ENCODE measurements at regions not wholly inside any gene's neighbourhood (a gene's known extent, or its start where the extent isn't known, plus 50 kb on each side); places are given as distances from the start of the nearest gene placed in this dataset.
"Not testable (repeated sequence)": the region's sequence is repeated elsewhere in the genome, so short reads cannot be mapped to it uniquely, and the experiment has no call there.

- intact Hi-C loops (cut with DNase I) = no loop called here
- DNase-seq (ENCODE audit: low spot score) = no peak
These were observed 180.6 kb upstream of the CAND1 start for GRCh38 chr12:67088401-67089118.

GRCh38 chr12:67091204-67091603, 178.0 kb upstream of the CAND1 start:
- intact Hi-C loops (cut with DNase I) = loop anchor here in 1 of 2 donors (10.0 kb wide), 1 partner anchor 76 kb away; no protein-coding TSS in a partner anchor
- no peak for DNase-seq (ENCODE audit: low spot score)

GRCh38 chr12:67091678-67092077, 177.5 kb upstream of the CAND1 start:
- DNase-seq (ENCODE audit: low spot score) = no peak
- intact Hi-C loops (cut with DNase I) = loop anchor here in 1 of 2 donors (10.0 kb wide), 1 partner anchor 77 kb away; no protein-coding TSS in a partner anchor

GRCh38 chr12:67092934-67093333, 176.2 kb upstream of the CAND1 start:
- DNase-seq (ENCODE audit: low spot score) = not testable (repeated sequence)
- intact Hi-C loops (cut with DNase I) = loop anchor here in 1 of 2 donors (10.0 kb wide), 1 partner anchor 78 kb away; no protein-coding TSS in a partner anchor

- DNase-seq (ENCODE audit: low spot score) = no peak
- intact Hi-C loops (cut with DNase I) = loop anchor here in 1 of 2 donors (10.0 kb wide), 1 partner anchor 82 kb away; no protein-coding TSS in a partner anchor
These were observed 172.4 kb upstream of the CAND1 start for GRCh38 chr12:67096533-67097318.

- intact Hi-C loops (cut with DNase I) = loop anchor here in 1 of 2 donors (10.0 kb wide), 1 partner anchor 85 kb away; no protein-coding TSS in a partner anchor
These were observed 169.3 kb upstream of the CAND1 start for GRCh38 chr12:67099858-67100257.

GRCh38 chr12:67103521-67103920, 165.6 kb upstream of the CAND1 start:
- intact Hi-C loops (cut with DNase I) = no loop called here

More at GRCh38 chr12:67099858-67100257, 169.3 kb upstream of the CAND1 start:
- no peak for DNase-seq (ENCODE audit: low spot score)

GRCh38 chr12:67107235-67107634, 161.9 kb upstream of the CAND1 start:
- intact Hi-C loops (cut with DNase I) = no loop called here
- no peak for DNase-seq (ENCODE audit: low spot score)

More at GRCh38 chr12:67103521-67103920, 165.6 kb upstream of the CAND1 start:
- DNase-seq (ENCODE audit: low spot score) = no peak

- intact Hi-C loops (cut with DNase I) = no loop called here
- no peak for DNase-seq (ENCODE audit: low spot score)
These were observed 161.3 kb upstream of the CAND1 start for GRCh38 chr12:67107751-67108269.

GRCh38 chr12:67110345-67110744, 158.8 kb upstream of the CAND1 start:
- intact Hi-C loops (cut with DNase I); DNase-seq (ENCODE audit: low spot score): not testable (repeated sequence)

- DNase-seq (ENCODE audit: low spot score) = no peak
- intact Hi-C loops (cut with DNase I) = no loop called here
These were observed 158.0 kb upstream of the CAND1 start for GRCh38 chr12:67111182-67111581.

- DNase-seq (ENCODE audit: low spot score) = no peak
- intact Hi-C loops (cut with DNase I) = no loop called here
These were observed 156.6 kb upstream of the CAND1 start for GRCh38 chr12:67112586-67112985.

GRCh38 chr12:67116134-67116533, 153.0 kb upstream of the CAND1 start:
- intact Hi-C loops (cut with DNase I) = loop anchor here in 1 of 2 donors (5.0 kb wide), 1 partner anchor 491 kb away; no protein-coding TSS in a partner anchor
- no peak for DNase-seq (ENCODE audit: low spot score)

- intact Hi-C loops (cut with DNase I) = no loop called here
These were observed 146.6 kb upstream of the CAND1 start for GRCh38 chr12:67122584-67122983.

GRCh38 chr12:67137256-67137655, 131.9 kb upstream of the CAND1 start:
- no peak for DNase-seq (ENCODE audit: low spot score)
- intact Hi-C loops (cut with DNase I) = no loop called here

More at GRCh38 chr12:67122584-67122983, 146.6 kb upstream of the CAND1 start:
- DNase-seq (ENCODE audit: low spot score) = no peak

- intact Hi-C loops (cut with DNase I) = no loop called here
- DNase-seq (ENCODE audit: low spot score) = no peak
These were observed 127.7 kb upstream of the CAND1 start for GRCh38 chr12:67141296-67142018.

- intact Hi-C loops (cut with DNase I) = no loop called here
- no peak for DNase-seq (ENCODE audit: low spot score)
These were observed 123.5 kb upstream of the CAND1 start for GRCh38 chr12:67145692-67146091.

GRCh38 chr12:67147030-67147429, 122.1 kb upstream of the CAND1 start:
- intact Hi-C loops (cut with DNase I) = no loop called here
- no peak for DNase-seq (ENCODE audit: low spot score)

- no peak for DNase-seq (ENCODE audit: low spot score)
- intact Hi-C loops (cut with DNase I) = no loop called here
These were observed 121.7 kb upstream of the CAND1 start for GRCh38 chr12:67147447-67147846.

Data from posterior vena cava (tissue), 2 donors.